MCF 10A (cell line): ENCODE measurements at regions not wholly inside any gene's neighbourhood (a gene's known extent, or its start where the extent isn't known, plus 50 kb on each side); places are given as distances from the start of the nearest gene placed in this dataset.

ENCODE experiments used
- BruUV-seq: library from RNA; stranded (reverse); fragments of 400-500 nt; replicated peaks from 2 replicates; lab custom pipeline; 2021; lab: Mats Ljungman, UMichigan
- CTCF ChIA-PET: fragments of 300-600 bp; sonication (Branson Sonifier 250); formaldehyde crosslinking; extraction: SDS; loops from one replicate; lab custom pipeline; 2021; ENCODE audit warnings: antibody characterized with exemption, inconsistent platforms; lab: Yijun Ruan, JAX
- POLR2A ChIA-PET: fragments of 300-600, 350-650 bp; sonication (Branson Sonifier 250); formaldehyde crosslinking; extraction: SDS; loops from one replicate; lab custom pipeline; 2020; ENCODE audit warnings: antibody characterized with exemption, inconsistent platforms; lab: Yijun Ruan, JAX
- DNase-seq: peaks from one replicate; pipeline ENCODE4 v3.0.0-alpha.2; 2018; ENCODE audit not compliant: unreplicated experiment
- H3K27ac Mint-ChIP-seq: one replicate; pipeline ENCODE4 v1.8.0; 2022; ENCODE audit warnings: mild to moderate bottlenecking, low read depth, mixed read lengths; ENCODE audit not compliant: unreplicated experiment
- H3K27me3 Mint-ChIP-seq: one replicate; pipeline ENCODE4 v1.8.0; 2022; ENCODE audit warnings: mixed read lengths; ENCODE audit not compliant: insufficient read depth, unreplicated experiment
- H3K36me3 Mint-ChIP-seq: one replicate; pipeline ENCODE4 v1.8.0; 2022; ENCODE audit warnings: mild to moderate bottlenecking, moderate library complexity, mixed read lengths; ENCODE audit not compliant: insufficient read depth, unreplicated experiment
- H3K4me1 Mint-ChIP-seq: one replicate; pipeline ENCODE4 v1.8.0; 2022; ENCODE audit warnings: mixed read lengths; ENCODE audit not compliant: insufficient read depth, unreplicated experiment
- H3K4me3 Mint-ChIP-seq: one replicate; pipeline ENCODE4 v1.8.0; 2022; ENCODE audit warnings: mild to moderate bottlenecking, moderate library complexity, mixed read lengths; ENCODE audit not compliant: unreplicated experiment
- H3K9me3 Mint-ChIP-seq: one replicate; pipeline ENCODE4 v1.8.0; 2022; ENCODE audit warnings: mixed read lengths; ENCODE audit not compliant: unreplicated experiment
- intact Hi-C: fragments of 100-400 bp; cut with micrococcal nuclease; formaldehyde crosslinking; loops from 2 replicates; pipeline ENCODE4 v1.14.1; 2022
- TF ChIP-seq, protein P1 (sequence below): fragments of 200-600 bp; IDR thresholded peaks from one replicate; pipeline ENCODE4 v1.8.0; 2022; ENCODE audit warnings: antibody characterized with exemption, mild to moderate bottlenecking; ENCODE audit not compliant: unreplicated experiment

DNA sequence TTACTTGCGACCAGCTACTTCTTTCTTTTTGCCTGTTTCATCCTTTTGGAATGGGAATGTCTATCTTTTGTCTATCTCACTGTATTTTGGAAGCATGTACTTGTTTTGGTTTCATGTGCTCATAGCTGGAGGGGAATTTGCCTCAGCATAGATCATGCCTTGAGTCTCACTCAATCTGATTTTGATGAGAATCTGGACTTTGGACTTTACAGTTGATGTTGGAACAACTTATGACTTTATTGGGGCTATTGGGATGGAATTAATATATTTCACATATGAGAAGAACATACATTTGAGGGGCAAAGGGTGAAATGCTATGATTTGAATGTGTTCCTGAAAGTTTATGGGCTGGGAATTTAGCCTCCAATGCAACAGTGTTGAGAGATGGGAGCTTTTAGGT lies 206.2 kb upstream of the DDI1 start:
- H3K4me1 Mint-ChIP-seq = no peaks in the 10 kb centered on the region
- ChIA-PET CTCF (interaction anchor here (0.5 kb wide), 1 partner anchor 150 kb away, joined by 3 read pairs; no protein-coding TSS in a partner anchor), POLR2A (interaction anchor here (0.6 kb wide), 1 partner anchor 412 kb away, joined by 4 read pairs; no protein-coding TSS in a partner anchor)
- no peak overlapping the region for H3K4me3 Mint-ChIP-seq
- no peaks in the 10 kb centered on the region for H3K36me3 Mint-ChIP-seq
- intact Hi-C loops = no loop called here
- DNase-seq = no peak
- H3K27ac Mint-ChIP-seq = no peak overlapping the region
- H3K9me3 Mint-ChIP-seq = no peaks in the 10 kb centered on the region
- no TSS peak for BruUV-seq
- H3K27me3 Mint-ChIP-seq = no peaks in the 10 kb centered on the region
- TF ChIP-seq, protein P1, sequence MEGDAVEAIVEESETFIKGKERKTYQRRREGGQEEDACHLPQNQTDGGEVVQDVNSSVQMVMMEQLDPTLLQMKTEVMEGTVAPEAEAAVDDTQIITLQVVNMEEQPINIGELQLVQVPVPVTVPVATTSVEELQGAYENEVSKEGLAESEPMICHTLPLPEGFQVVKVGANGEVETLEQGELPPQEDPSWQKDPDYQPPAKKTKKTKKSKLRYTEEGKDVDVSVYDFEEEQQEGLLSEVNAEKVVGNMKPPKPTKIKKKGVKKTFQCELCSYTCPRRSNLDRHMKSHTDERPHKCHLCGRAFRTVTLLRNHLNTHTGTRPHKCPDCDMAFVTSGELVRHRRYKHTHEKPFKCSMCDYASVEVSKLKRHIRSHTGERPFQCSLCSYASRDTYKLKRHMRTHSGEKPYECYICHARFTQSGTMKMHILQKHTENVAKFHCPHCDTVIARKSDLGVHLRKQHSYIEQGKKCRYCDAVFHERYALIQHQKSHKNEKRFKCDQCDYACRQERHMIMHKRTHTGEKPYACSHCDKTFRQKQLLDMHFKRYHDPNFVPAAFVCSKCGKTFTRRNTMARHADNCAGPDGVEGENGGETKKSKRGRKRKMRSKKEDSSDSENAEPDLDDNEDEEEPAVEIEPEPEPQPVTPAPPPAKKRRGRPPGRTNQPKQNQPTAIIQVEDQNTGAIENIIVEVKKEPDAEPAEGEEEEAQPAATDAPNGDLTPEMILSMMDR = no peak

DNA sequence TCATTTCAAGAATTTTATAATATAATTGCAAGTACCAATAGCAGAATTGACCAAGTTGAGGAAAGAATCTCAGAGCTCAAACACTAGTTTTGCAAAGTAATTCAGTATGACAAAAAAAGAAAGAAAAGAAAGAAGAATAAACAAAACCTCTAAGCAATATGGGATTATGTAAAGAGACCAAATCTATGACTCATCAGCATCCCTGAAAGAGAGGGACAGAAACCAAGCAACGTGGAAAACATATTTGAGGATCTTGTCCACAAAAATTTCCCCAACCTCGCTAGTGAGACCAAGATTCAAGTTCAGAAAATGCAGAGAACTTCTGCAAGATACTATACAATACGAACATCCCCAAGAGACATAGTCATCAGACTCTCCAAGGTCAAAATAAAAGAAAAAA lies 203.7 kb upstream of the DDI1 start:
- intact Hi-C loops = no loop called here
- CTCF ChIA-PET = interaction anchor here (0.6 kb wide), 1 partner anchor 150 kb away, joined by 3 read pairs; no protein-coding TSS in a partner anchor
- H3K27me3 Mint-ChIP-seq = no peaks in the 10 kb centered on the region
- no peak overlapping the region for H3K4me3 Mint-ChIP-seq
- H3K36me3 Mint-ChIP-seq = no peaks in the 10 kb centered on the region
- H3K27ac Mint-ChIP-seq = no peak overlapping the region
- BruUV-seq = no TSS peak
- POLR2A ChIA-PET = interaction anchor here (0.6 kb wide), 1 partner anchor 1610 kb away, joined by 4 read pairs; no protein-coding TSS in a partner anchor
- H3K4me1 Mint-ChIP-seq = no peaks in the 10 kb centered on the region
- peak; percentile 15 for DNase-seq
- TF ChIP-seq, protein P1 = no peak
- H3K9me3 Mint-ChIP-seq = peaks cover 7% of the 10 kb centered on the region

- H3K9me3 Mint-ChIP-seq = no peaks in the 10 kb centered on the region
- CTCF ChIA-PET = no interaction called here
- H3K36me3 Mint-ChIP-seq = no peaks in the 10 kb centered on the region
- intact Hi-C loops = no loop called here
- no peak overlapping the region for H3K4me3 Mint-ChIP-seq
- no TSS peak for BruUV-seq
- DNase-seq = no peak
- no peaks in the 10 kb centered on the region for H3K4me1 Mint-ChIP-seq
- TF ChIP-seq, protein P1 = no peak
- no peak overlapping the region for H3K27ac Mint-ChIP-seq
- no peaks in the 10 kb centered on the region for H3K27me3 Mint-ChIP-seq
- POLR2A ChIA-PET = interaction anchor here (1.1 kb wide), 1 partner anchor 32 kb away, joined by 3 read pairs; no protein-coding TSS in a partner anchor
Observed at GRCh38 chr11:103842191-103842590, 194.2 kb upstream of the DDI1 start.

GRCh38 chr11:103842795-103843194 lies 193.6 kb upstream of the DDI1 start:
- no peak for DNase-seq
- intact Hi-C loops = no loop called here
- Mint-ChIP-seq H3K27me3 (no peaks in the 10 kb centered on the region), H3K27ac (no peak overlapping the region), H3K4me1 (no peaks in the 10 kb centered on the region), H3K36me3 (no peaks in the 10 kb centered on the region), H3K9me3 (no peaks in the 10 kb centered on the region), H3K4me3 (no peak overlapping the region)
- ChIA-PET CTCF (interaction anchor here (0.6 kb wide), 1 partner anchor 277 kb away, joined by 4 read pairs; no protein-coding TSS in a partner anchor), POLR2A (interaction anchor here (1.1 to 1.2 kb wide), 2 partner anchors 31 to 202 kb away, joined by 3 read pairs; no protein-coding TSS in a partner anchor)
- TF ChIP-seq, protein P1 = no peak
- BruUV-seq = no TSS peak
